ENCODE measurements at regions not wholly inside any gene's neighbourhood (a gene's known extent, or its start where the extent isn't known, plus 50 kb on each side); places are given as distances from the start of the nearest gene placed in this dataset.

DNA sequence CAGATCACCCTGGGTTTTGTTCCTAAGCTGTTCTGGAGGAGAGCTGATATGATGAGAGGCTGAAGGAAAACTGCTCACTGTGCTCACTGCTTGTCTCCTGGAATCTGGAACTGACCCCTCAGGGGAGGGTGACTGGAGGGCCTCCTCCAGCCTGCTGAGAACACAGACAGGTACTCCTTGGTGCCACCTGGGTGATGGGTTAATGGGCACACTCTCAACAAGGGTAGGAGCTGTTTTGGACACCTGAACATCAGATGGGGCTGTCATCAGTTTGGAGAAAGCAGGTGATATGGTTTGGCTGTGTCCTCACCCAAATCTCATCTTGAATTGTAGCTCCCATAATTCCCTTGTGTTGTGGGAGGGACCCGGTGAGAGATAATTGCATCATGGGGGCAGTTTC lies 58.1 kb upstream of the SORCS3 start:
- Histone ChIP-seq H3K27ac (no peak overlapping the region), H3K9me3 (no peaks in the 10 kb centered on the region), H3K4me1 (peaks cover 3% of the 10 kb centered on the region), H3K27me3 (peaks cover 24% of the 10 kb centered on the region), H3K36me3 (no peaks in the 10 kb centered on the region), H3K4me3 (no peak overlapping the region)
- DNase-seq (ENCODE audit: low spot score in 2 of 2) = no peak
- TF ChIP-seq, protein P1, sequence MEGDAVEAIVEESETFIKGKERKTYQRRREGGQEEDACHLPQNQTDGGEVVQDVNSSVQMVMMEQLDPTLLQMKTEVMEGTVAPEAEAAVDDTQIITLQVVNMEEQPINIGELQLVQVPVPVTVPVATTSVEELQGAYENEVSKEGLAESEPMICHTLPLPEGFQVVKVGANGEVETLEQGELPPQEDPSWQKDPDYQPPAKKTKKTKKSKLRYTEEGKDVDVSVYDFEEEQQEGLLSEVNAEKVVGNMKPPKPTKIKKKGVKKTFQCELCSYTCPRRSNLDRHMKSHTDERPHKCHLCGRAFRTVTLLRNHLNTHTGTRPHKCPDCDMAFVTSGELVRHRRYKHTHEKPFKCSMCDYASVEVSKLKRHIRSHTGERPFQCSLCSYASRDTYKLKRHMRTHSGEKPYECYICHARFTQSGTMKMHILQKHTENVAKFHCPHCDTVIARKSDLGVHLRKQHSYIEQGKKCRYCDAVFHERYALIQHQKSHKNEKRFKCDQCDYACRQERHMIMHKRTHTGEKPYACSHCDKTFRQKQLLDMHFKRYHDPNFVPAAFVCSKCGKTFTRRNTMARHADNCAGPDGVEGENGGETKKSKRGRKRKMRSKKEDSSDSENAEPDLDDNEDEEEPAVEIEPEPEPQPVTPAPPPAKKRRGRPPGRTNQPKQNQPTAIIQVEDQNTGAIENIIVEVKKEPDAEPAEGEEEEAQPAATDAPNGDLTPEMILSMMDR (IDR thresholded peaks at IDR 0.05) = no peak
- TF ChIP-seq POLR2AphosphoS5 (IDR thresholded peaks at IDR 0.05) (no peak), POLR2A (IDR thresholded peaks at IDR 0.05) (no peak), EP300 (IDR thresholded peaks at IDR 0.05) (no peak)
- 83% methylated on average over 1 of the region's 1 CpG for WGBS

DNA sequence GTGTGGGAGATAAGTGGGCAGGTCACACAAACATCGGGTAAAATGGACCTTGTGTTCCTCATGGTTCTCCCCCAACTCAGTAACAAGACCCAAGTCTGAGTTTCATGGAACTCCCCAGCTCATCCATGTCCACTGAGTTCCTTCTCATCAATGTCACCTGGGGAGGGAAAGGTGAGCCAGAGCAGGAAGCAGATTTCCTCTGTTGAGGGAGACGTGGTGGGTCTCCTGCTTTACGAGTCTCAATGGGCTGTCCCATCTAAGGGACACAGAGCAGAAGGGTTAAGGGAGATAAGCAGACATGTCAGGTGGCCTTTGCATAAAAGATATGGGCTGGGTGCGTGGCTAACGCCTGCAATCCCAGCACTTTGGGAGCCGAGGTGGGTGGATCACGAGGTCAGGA lies 56.5 kb upstream of the SORCS3 start:
- Histone ChIP-seq H3K9me3 (no peaks in the 10 kb centered on the region), H3K36me3 (no peaks in the 10 kb centered on the region), H3K27ac (no peak overlapping the region), H3K4me3 (no peak overlapping the region), H3K4me1 (peaks cover 3% of the 10 kb centered on the region), H3K27me3 (peaks cover 20% of the 10 kb centered on the region)
- TF ChIP-seq EP300 (IDR thresholded peaks at IDR 0.05) (no peak), POLR2AphosphoS5 (IDR thresholded peaks at IDR 0.05) (no peak), POLR2A (IDR thresholded peaks at IDR 0.05) (no peak)
- TF ChIP-seq, protein P1 (IDR thresholded peaks at IDR 0.05) = no peak
- DNase-seq (ENCODE audit: low spot score in 2 of 2) = no peak
- WGBS = 77% methylated on average over 7 of the region's 7 CpGs

DNA sequence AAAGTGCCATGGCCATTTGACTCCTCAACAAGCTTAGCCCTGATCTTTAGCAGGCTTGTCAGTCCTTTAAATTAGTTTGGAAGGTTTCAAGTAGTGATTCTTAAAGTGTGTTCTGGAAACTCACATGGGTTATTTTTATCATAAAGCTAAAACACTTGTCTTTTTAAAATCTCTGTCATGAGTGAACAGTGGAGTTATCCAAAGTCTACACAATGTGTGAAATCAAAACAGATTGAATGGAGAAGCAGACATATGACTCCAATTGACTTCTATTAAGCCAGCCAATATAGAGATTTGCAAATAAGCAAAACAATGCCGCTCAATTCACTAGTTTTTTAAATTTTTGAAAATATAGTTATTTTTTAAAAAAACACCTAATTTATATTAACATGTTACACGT lies 53.3 kb upstream of the SORCS3 start:
- TF ChIP-seq, protein P1 (IDR thresholded peaks at IDR 0.05) = no peak
- no peak for TF ChIP-seq EP300 (IDR thresholded peaks at IDR 0.05)
- no peak for TF ChIP-seq POLR2A (IDR thresholded peaks at IDR 0.05)
- H3K27me3 ChIP-seq = peaks cover 7% of the 10 kb centered on the region
- H3K4me1 ChIP-seq = no peaks in the 10 kb centered on the region
- H3K36me3 ChIP-seq = no peaks in the 10 kb centered on the region
- WGBS = 66% methylated on average over 2 of the region's 2 CpGs
- DNase-seq (ENCODE audit: low spot score in 2 of 2) = no peak
- no peaks in the 10 kb centered on the region for H3K9me3 ChIP-seq
- H3K4me3 ChIP-seq = no peak overlapping the region
- H3K27ac ChIP-seq = no peak overlapping the region

DNA sequence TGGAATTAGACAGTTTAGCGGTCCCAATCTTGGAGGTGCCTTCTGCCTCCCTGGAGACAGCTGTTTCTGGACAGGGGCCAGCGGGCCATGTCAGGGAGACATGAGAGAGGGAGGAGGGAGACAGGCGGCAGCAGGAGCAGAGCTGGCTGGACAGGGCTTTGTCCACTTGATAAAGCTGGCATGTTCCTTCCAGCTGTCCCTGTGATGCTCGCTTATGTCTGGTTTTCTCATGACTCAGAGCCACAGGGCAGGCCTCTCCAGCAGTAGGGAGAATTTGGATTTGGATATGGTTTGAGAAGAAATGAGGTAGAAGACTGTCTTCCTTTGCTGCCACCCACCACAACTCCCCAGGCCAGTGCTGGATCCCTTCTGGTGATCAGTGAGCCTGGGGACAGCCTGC lies 51.7 kb upstream of the SORCS3 start:
- H3K4me1 ChIP-seq = no peaks in the 10 kb centered on the region
- H3K27ac ChIP-seq = no peak overlapping the region
- 68% methylated on average over 4 of the region's 4 CpGs for WGBS
- H3K9me3 ChIP-seq = no peaks in the 10 kb centered on the region
- H3K27me3 ChIP-seq = no peaks in the 10 kb centered on the region
- DNase-seq (ENCODE audit: low spot score in 2 of 2) = no peak
- H3K36me3 ChIP-seq = no peaks in the 10 kb centered on the region
- H3K4me3 ChIP-seq = no peak overlapping the region
- TF ChIP-seq EP300 (IDR thresholded peaks at IDR 0.05) (no peak), POLR2AphosphoS5 (IDR thresholded peaks at IDR 0.05) (no peak), POLR2A (IDR thresholded peaks at IDR 0.05) (no peak)
- TF ChIP-seq, protein P1 (IDR thresholded peaks at IDR 0.05) = no peak

DNA sequence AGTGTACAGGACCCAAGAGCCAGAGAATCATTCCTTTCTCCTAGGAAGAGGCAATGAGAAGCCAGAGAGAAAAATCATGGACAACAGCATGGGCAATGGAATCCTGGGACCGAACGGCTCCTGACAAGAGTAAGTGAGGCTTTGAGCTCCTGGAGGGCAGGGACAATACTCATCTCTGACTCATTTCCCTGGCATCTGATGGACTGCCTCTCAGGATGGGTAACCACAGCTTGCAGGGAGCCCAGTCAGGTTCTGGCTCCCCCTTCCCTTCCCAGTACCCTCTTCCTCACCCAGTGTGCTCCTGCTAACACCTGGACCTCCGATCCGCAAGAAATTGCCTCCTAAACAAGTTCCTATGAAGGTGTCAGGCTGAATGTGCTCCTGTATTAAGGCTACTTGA lies 51.2 kb upstream of the SORCS3 start:
- H3K4me1 ChIP-seq = no peaks in the 10 kb centered on the region
- 89% methylated on average over 4 of the region's 4 CpGs for WGBS
- no peak for DNase-seq (ENCODE audit: low spot score in 2 of 2)
- H3K4me3 ChIP-seq = no peak overlapping the region
- H3K27me3 ChIP-seq = no peaks in the 10 kb centered on the region
- H3K36me3 ChIP-seq = no peaks in the 10 kb centered on the region
- no peaks in the 10 kb centered on the region for H3K9me3 ChIP-seq
- no peak overlapping the region for H3K27ac ChIP-seq
- TF ChIP-seq, protein P1 (IDR thresholded peaks at IDR 0.05) = no peak
- TF ChIP-seq POLR2AphosphoS5 (IDR thresholded peaks at IDR 0.05) = no peak
- TF ChIP-seq POLR2A (IDR thresholded peaks at IDR 0.05) = no peak
- no peak for TF ChIP-seq EP300 (IDR thresholded peaks at IDR 0.05)
